NCI-H2029 (cell line): ENCODE measurements at regions not wholly inside any gene's neighbourhood (a gene's known extent, or its start where the extent isn't known, plus 50 kb on each side); places are given as distances from the start of the nearest gene placed in this dataset.
"Not testable (repeated sequence)": the region's sequence is repeated elsewhere in the genome, so short reads cannot be mapped to it uniquely, and the experiment has no call there.

Experiments
- DNase-seq: peaks from one replicate; lab custom pipeline; 2025; lab: John Stamatoyannopoulos, UW

GRCh38 chrX:42442745-42443144, 335.2 kb downstream of the PPP1R2C start:
- no peak for DNase-seq

- DNase-seq: no peak
These were observed 340.8 kb downstream of the PPP1R2C start for GRCh38 chrX:42437211-42437610.

- DNase-seq: no peak
These were observed 343.4 kb downstream of the PPP1R2C start for GRCh38 chrX:42434458-42435166.

- no peak for DNase-seq
These were observed 345.4 kb downstream of the PPP1R2C start for GRCh38 chrX:42432552-42432951.

GRCh38 chrX:42422961-42423360, 355.0 kb downstream of the PPP1R2C start:
- DNase-seq: no peak

DNA sequence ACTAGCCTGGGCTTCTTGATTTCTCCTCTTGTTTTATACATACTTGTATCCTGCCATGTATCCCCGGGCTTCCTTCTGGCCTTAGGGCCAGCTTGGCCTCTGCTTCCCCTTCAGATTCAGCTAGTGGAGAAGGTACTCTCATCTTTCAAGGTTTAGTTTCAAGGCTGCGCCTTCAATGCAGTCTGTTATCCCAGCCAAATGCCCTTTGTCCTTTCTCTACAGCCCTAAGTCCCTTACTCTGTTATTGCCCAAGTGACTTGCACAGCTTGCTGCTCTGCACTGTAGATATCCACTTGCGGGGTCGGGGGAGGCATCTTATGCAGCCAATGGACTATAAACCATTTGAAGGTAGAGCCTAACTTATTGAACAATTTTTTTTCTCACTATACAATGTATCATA, 357.5 kb downstream of the PPP1R2C start:
- DNase-seq: no peak

DNA sequence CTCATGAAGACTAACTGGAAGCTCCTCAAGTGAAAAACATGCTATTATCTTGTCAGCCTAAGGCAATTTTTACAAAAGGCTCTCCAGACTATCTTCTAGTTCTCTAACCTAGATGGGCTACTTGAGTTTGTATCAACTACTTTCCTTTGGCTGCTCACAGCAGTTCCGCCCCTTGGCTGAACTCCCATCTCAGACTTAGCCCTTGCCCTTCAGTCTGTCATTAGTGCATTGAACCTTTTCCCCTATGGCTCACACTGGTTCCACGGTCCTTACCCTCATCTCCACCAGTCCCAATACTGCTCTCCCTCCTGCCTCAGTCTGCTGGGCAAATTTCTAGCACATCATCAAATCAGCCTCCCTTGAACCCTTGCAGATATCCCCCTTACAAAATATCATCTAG, 362.3 kb downstream of the PPP1R2C start:
- DNase-seq: no peak

GRCh38 chrX:42414057-42414456, 363.9 kb downstream of the PPP1R2C start:
- no peak for DNase-seq

DNA sequence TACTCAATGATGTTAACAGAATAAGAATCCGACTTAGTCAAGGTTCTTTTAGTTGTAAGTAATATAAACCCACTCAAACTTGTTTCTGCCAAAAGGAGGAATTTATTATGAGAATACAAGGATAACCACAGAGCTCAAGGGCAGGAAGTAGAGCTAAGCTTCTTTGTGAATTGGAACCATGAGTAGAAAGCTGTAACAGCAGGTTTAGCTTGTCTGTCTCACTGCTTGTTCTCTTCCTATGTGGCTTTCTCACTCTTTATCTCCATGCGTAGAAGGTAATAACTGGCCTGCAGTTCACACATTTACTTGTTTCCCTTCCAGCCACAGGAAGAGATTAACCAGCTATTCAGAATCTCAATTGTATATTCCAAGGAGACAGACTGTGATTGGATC, 378.3 kb downstream of the PPP1R2C start:
- DNase-seq: no peak

GRCh38 chrX:42398967-42399631, 378.9 kb downstream of the PPP1R2C start:
- no peak for DNase-seq

GRCh38 chrX:42396136-42396535, 381.8 kb downstream of the PPP1R2C start:
- DNase-seq: no peak

DNA sequence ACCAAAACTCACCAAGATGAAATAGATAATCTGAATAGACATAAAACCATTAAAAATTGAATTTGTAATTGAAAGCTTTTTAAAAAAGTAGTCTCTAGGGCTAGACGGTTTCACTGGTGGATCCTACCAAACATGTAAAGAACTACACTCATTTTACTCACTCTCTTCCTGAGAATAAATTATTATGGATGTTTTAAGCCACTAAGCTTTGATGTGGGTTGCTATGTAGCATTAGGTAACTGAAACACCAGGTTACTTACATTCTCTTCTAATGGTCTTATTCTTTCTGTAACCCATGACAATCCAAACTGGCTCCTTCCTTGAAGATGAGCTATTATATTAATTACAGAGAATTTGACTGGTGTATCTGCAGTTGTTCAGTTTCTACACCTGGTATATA, 385.1 kb downstream of the PPP1R2C start:
- no peak for DNase-seq

DNA sequence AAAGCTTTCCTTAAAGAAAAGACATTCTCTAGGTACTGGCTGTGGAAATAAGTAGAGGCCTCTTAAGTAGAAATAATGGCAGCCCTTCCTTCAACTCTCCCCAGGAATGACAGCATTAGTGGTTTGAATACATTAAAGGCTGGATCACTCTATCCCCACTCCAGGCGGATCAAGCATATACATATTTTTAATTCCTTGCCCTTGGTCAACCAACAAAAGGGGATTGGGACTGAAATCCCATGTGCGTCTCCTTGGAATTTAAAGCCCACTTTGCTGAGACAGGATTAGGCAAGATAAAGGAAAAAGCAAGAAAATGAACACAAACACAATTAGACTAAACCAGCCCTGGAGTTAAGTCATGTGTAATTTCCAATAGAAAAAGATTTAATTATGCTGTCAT, 391.3 kb downstream of the PPP1R2C start:
- DNase-seq: no peak

DNA sequence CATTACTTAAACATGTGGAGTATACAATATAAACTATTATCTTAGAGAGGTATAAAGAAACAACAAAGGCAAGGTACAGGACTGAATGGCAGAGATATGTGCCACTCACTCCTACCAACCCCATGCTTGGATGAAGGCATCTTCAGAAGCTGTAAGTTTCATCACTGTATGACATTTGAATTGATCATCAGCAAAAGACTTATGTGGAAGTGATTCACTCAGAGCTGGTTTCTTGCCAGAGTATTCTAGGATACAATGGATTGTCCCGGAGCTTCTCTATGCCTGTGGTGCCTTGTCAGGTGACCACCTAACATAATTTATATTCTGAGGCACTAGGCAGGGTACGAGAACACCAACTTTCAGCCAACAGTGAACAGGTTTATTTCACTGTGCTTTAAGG, 392.2 kb downstream of the PPP1R2C start:
- no peak for DNase-seq

- DNase-seq: no peak
These were observed 393.0 kb downstream of the PPP1R2C start for GRCh38 chrX:42384956-42385355.

DNA sequence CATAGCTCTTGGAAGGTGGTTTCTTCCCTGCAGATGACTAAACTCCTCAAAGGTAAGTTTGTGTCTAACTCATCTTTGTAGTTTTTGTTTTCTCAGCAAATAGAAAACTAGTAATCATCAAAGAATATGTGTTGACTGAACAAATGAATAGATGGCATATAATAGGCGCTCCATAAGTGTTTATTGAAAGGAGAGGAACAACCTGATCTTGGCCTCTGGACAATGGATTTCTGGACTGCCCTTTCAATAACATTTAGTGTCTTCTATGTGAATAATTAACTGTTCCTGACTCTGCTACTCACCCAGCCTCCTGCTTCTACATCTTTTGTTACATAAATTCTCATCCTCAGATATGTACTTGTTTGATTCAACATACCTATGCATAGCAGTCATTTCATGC, 399.1 kb downstream of the PPP1R2C start:
- no peak for DNase-seq

DNA sequence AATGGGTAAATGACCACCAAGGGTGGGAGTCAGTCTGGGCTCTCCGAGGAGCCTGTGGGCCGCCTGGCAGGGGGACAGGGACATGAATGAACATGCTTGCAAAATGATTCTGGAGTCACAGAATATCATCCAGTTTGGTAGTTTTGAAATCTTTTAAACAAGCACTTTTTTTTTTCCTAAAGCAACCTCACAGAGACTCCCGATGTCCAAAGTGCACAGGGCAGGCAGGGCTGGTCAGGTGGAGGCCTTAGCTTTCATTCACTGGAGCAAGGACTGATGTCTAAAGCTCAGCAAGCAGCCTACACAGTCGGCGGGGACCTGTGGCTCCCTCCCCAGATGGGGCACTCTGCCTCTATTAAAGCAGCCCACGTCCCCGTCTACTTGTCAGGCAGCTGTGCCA, 402.9 kb downstream of the PPP1R2C start:
- DNase-seq: no peak

DNA sequence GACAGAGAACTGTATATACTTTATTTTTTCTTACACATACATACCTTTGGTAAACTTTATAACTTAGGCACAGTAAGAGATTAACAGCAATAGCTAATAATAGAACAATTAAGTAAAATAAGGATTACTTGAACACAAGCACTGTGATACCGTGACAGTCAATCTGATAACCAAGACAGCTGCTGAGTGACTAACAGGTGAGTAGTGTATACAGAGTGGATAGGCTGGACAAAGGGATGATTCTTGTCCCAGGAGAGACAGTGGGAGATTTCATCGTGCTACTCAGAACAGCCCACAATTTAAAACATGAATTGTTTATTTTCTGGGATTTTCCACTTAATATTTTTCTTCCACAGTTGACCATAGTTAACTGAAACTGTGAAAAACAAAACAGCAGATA, 411.8 kb downstream of the PPP1R2C start:
- no peak for DNase-seq

GRCh38 chrX:42362219-42362618, 415.7 kb downstream of the PPP1R2C start:
- no peak for DNase-seq

GRCh38 chrX:42342981-42343380, 419.6 kb upstream of the CASK start:
- not testable (repeated sequence) for DNase-seq
